Progenitor cell of endocrine pancreas (in vitro differentiated cells): ENCODE measurements at regions not wholly inside any gene's neighbourhood (a gene's known extent, or its start where the extent isn't known, plus 50 kb on each side); places are given as distances from the start of the nearest gene placed in this dataset.

ENCODE experiments used
- DNase-seq: peaks from one replicate; pipeline ENCODE4 v3.0.0; 2021; ENCODE audit warnings: low spot score; ENCODE audit not compliant: unreplicated experiment
- H3K27ac Mint-ChIP-seq: 2 replicates; pipeline ENCODE4 v1.8.0; 2021; ENCODE audit warnings: mild to moderate bottlenecking, moderate library complexity, mixed read lengths
- H3K27me3 Mint-ChIP-seq: 2 replicates; pipeline ENCODE4 v1.8.0; 2021; ENCODE audit warnings: mixed read lengths
- H3K36me3 Mint-ChIP-seq: 2 replicates; pipeline ENCODE4 v1.8.0; 2022; ENCODE audit warnings: mixed read lengths; ENCODE audit not compliant: insufficient read depth
- H3K4me1 Mint-ChIP-seq: 2 replicates; pipeline ENCODE4 v1.8.0; 2021; ENCODE audit warnings: low read depth, mixed read lengths
- H3K4me3 Mint-ChIP-seq: 2 replicates; pipeline ENCODE4 v1.8.0; 2021; ENCODE audit warnings: low read depth, mild to moderate bottlenecking, moderate library complexity, mixed read lengths
- H3K9me3 Mint-ChIP-seq: 2 replicates; pipeline ENCODE4 v1.8.0; 2021; ENCODE audit warnings: low read depth, mixed read lengths
- TF ChIP-seq, protein P1 (sequence below): fragments of 200-600 bp; sonication (generic); IDR thresholded peaks from one replicate; pipeline ENCODE4 v1.5.0; 2021; ENCODE audit warnings: antibody characterized with exemption, mild to moderate bottlenecking; ENCODE audit not compliant: unreplicated experiment

DNA sequence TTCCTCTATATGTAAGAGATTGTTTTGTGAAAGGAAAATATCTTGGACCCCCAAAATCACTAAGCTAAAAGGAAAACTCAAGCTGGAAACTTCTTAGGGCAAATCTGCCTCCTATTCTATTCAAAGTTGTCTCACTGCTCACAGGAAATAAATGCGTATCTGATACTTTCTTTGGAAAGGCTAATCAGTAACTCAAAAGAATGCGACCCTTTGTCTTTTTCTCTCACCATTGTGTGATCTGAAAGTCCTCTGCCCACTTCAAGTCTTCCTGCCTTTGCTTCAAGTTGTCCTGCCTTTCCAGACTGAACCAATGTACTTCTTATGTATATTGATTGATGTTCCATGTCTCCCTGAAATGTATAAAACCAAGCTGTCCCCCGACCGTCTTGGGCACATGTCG is 157.3 kb downstream of the KIF2B start:
- Mint-ChIP-seq H3K4me3 (no peak overlapping the region), H3K27me3 (no peaks in the 10 kb centered on the region), H3K27ac (peak overlapping the region; percentile 8), H3K9me3 (peaks cover 28% of the 10 kb centered on the region), H3K36me3 (no peaks in the 10 kb centered on the region), H3K4me1 (peaks cover 10% of the 10 kb centered on the region)
- DNase-seq = no peak
- TF ChIP-seq, protein P1, sequence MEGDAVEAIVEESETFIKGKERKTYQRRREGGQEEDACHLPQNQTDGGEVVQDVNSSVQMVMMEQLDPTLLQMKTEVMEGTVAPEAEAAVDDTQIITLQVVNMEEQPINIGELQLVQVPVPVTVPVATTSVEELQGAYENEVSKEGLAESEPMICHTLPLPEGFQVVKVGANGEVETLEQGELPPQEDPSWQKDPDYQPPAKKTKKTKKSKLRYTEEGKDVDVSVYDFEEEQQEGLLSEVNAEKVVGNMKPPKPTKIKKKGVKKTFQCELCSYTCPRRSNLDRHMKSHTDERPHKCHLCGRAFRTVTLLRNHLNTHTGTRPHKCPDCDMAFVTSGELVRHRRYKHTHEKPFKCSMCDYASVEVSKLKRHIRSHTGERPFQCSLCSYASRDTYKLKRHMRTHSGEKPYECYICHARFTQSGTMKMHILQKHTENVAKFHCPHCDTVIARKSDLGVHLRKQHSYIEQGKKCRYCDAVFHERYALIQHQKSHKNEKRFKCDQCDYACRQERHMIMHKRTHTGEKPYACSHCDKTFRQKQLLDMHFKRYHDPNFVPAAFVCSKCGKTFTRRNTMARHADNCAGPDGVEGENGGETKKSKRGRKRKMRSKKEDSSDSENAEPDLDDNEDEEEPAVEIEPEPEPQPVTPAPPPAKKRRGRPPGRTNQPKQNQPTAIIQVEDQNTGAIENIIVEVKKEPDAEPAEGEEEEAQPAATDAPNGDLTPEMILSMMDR = no peak

DNA sequence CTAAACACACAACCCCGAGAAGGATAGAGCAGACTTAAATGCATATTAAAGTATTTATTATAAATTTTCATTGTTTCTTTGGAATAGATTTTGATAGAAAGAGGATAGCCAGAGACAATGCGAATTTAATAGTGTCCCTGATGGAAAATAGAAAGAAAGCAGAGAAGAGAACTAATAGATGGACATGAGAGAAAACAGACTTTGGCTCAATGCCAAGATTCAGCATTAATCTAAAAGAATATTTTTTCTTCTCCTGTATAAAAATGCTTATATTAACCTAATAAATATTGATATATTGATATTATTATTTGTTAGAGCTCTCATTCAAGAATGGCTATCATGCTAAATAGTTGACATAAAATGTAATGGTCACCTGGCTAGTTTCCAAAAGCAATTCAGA is 173.4 kb downstream of the KIF2B start:
- no peak overlapping the region for H3K27ac Mint-ChIP-seq

DNA sequence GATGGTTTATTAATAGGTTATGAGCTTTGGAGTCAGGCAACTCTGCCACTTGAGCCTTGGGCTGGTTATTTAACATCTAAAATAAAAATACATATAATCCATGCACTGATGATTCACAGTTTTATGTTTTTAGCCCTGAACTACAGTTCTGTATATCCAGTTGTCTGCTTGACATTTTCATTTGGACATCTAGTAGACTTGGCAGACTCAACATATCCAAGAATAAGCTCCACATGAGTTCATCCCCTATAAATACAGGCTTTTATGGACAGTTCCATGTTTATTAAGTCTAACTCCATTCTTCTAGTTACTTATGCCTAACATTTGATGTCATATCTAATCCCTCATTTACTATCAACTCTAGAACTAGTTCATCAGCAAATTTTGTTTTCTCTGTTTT is 174.2 kb downstream of the KIF2B start:
- Mint-ChIP-seq H3K27ac (no peak overlapping the region), H3K9me3 (no peaks in the 10 kb centered on the region), H3K4me3 (no peak overlapping the region), H3K36me3 (no peaks in the 10 kb centered on the region), H3K27me3 (no peaks in the 10 kb centered on the region), H3K4me1 (no peaks in the 10 kb centered on the region)
- TF ChIP-seq, protein P1 = no peak
- no peak for DNase-seq

More for the DNA sequence above, 173.4 kb downstream of the KIF2B start:
- H3K4me1 Mint-ChIP-seq = no peaks in the 10 kb centered on the region
- DNase-seq = no peak
- no peak overlapping the region for H3K4me3 Mint-ChIP-seq
- H3K27me3 Mint-ChIP-seq = no peaks in the 10 kb centered on the region
- H3K9me3 Mint-ChIP-seq = no peaks in the 10 kb centered on the region
- TF ChIP-seq, protein P1 = no peak
- H3K36me3 Mint-ChIP-seq = no peaks in the 10 kb centered on the region

DNA sequence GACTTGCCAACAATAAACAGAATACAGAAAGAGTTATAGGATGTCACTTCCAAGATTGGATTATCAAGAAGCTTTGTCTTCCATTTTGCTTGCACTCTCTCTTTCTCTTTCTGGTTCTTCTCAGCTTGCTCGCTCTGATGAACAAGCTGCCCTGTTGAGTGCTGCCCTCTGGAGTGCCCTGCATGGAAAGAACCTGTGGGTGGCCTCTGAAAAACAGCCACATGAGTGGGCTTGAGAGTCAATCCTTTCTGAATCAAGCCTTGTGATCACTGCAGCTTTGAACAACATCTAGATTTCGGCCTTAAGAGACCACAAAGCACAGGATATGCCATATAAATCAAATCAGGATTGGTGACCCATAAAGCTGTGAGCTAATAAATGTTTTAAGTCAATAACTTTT is 185.1 kb downstream of the KIF2B start:
- no peak for DNase-seq
- peaks cover 3% of the 10 kb centered on the region for H3K9me3 Mint-ChIP-seq
- H3K4me3 Mint-ChIP-seq = no peak overlapping the region
- no peaks in the 10 kb centered on the region for H3K4me1 Mint-ChIP-seq
- H3K27ac Mint-ChIP-seq = no peak overlapping the region
- no peaks in the 10 kb centered on the region for H3K36me3 Mint-ChIP-seq
- TF ChIP-seq, protein P1 = no peak
- H3K27me3 Mint-ChIP-seq = no peaks in the 10 kb centered on the region

DNA sequence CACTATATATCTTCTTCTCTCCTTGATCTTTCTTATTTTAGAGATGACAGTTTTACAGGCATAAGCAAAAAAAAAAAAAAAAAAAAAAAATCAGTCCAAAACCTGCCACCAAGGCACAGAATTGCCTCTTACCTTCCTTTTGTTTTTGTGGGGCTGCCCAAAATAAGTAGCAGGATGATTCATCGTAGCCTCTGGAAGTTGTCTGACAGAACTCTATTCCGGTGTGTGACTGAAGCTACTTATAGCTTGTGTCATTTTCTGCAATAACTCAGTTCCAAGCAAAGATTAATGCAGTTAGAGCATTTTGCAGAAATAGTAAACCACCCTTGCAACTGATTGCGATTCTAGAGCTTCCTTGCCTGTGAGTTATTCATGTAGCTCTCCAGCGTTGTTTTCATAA is 186.8 kb downstream of the KIF2B start:
- no peaks in the 10 kb centered on the region for H3K27me3 Mint-ChIP-seq
- H3K36me3 Mint-ChIP-seq = no peaks in the 10 kb centered on the region
- no peak overlapping the region for H3K4me3 Mint-ChIP-seq
- no peak overlapping the region for H3K27ac Mint-ChIP-seq
- no peaks in the 10 kb centered on the region for H3K4me1 Mint-ChIP-seq
- no peak for DNase-seq
- TF ChIP-seq, protein P1 = no peak
- H3K9me3 Mint-ChIP-seq = peaks cover 3% of the 10 kb centered on the region
